Tibial nerve (tissue), 4 donors: ENCODE measurements at regions not wholly inside any gene's neighbourhood (a gene's known extent, or its start where the extent isn't known, plus 50 kb on each side); places are given as distances from the start of the nearest gene placed in this dataset.

Experiments used
- DNase-seq, 2 donors: peaks; one replicate each; pipeline ENCODE4 v3.0.0-alpha.2; 2019; ENCODE audit warnings: low spot score in 2 of 2
- H3K27ac ChIP-seq, 4 donors: fragments of 200-600 bp; sonication (generic) in 3 of 4; one replicate each; pipeline ENCODE4 v1.5.1; 2017 to 2019; ENCODE audit warnings: mild to moderate bottlenecking in 1 of 4
- H3K27me3 ChIP-seq, 2 donors: fragments of 200-600 bp; sonication (generic) in 1 of 2; one replicate each; pipeline versions ENCODE4 v1.5.1 to v1.6.0; 2017 to 2019
- H3K36me3 ChIP-seq, 3 donors: fragments of 200-600 bp; sonication (generic); one replicate each; pipeline ENCODE4 v1.5.1; 2018 to 2019
- H3K4me1 ChIP-seq, 4 donors: fragments of 200-600 bp; sonication (generic) in 3 of 4; one replicate each; pipeline ENCODE4 v1.5.1; 2017 to 2019
- H3K4me3 ChIP-seq, 4 donors: fragments of 200-600 bp; sonication (generic) in 3 of 4; one replicate each; pipeline ENCODE4 v1.5.1; 2017 to 2019; ENCODE audit warnings: mild to moderate bottlenecking in 1 of 4, moderate library complexity in 1 of 4
- H3K9me3 ChIP-seq, 4 donors: fragments of 200-600 bp; sonication (generic) in 3 of 4; one replicate each; pipeline ENCODE4 v1.5.1; 2017 to 2019
- CTCF ChIP-seq, 5 experiments: fragments of 200-600 bp in 3 of 5; fragments of 450-650 bp in 2 of 5; sonication (generic) in 3 of 5; IDR thresholded peaks; one replicate each; pipeline ENCODE4 v1.5.1; 2016 to 2019; ENCODE audit warnings: antibody characterized with exemption in 5 of 5, mild to moderate bottlenecking in 3 of 5, moderate library complexity in 2 of 5
- EP300 ChIP-seq, 2 donors: sonication (generic); formaldehyde crosslinking; IDR thresholded peaks; one replicate each; pipeline ENCODE4 v1.6.1; 2017; ENCODE audit warnings: antibody characterized with exemption in 2 of 2, mild to moderate bottlenecking in 1 of 2
- POLR2A ChIP-seq, 2 donors: fragments of 450-650 bp; IDR thresholded peaks; one replicate each; pipeline ENCODE4 v1.6.1; 2017; ENCODE audit warnings: antibody characterized with exemption in 2 of 2, mild to moderate bottlenecking in 2 of 2, moderate library complexity in 2 of 2
- WGBS, 2 donors: methylation state at CpG; one replicate each; pipeline ENCODE4 v1.1.5; 2018; 5-methylcytosine and 5-hydroxymethylcytosine counted together

GRCh38 chr7:145919712-145920111, 196.9 kb upstream of the CNTNAP2 start:
- Histone ChIP-seq H3K36me3 (no peaks in the 10 kb centered on the region), H3K4me3 (no peak overlapping the region), H3K4me1 (no peaks in the 10 kb centered on the region), H3K27ac (no peak overlapping the region), H3K27me3 (no peaks in the 10 kb centered on the region), H3K9me3 (peaks cover 0 to 30% (median 0%) of the 10 kb centered on the region in 4 donors)
- TF ChIP-seq CTCF (IDR thresholded peaks at IDR 0.05) (no peak), EP300 (IDR thresholded peaks at IDR 0.05) (no peak)
- DNase-seq: no peak
- WGBS, 2 donors: 89 to 97% methylated on average over 1 of the region's 1 CpG

GRCh38 chr7:145916776-145917175, 199.8 kb upstream of the CNTNAP2 start:
- Histone ChIP-seq H3K27me3 (no peaks in the 10 kb centered on the region), H3K27ac (no peak overlapping the region), H3K36me3 (no peaks in the 10 kb centered on the region), H3K4me1 (no peaks in the 10 kb centered on the region), H3K4me3 (no peak overlapping the region), H3K9me3 (peaks cover 0 to 30% (median 0%) of the 10 kb centered on the region in 4 donors)
- TF ChIP-seq CTCF (IDR thresholded peaks at IDR 0.05) (no peak), EP300 (IDR thresholded peaks at IDR 0.05) (no peak), POLR2A (IDR thresholded peaks at IDR 0.05) (no peak)
- 82 to 84% methylated on average over 7 to 8 of the region's 8 CpGs for WGBS, 2 donors
- no peak for DNase-seq

GRCh38 chr7:145915679-145916078, 200.9 kb upstream of the CNTNAP2 start:
- Histone ChIP-seq H3K27me3 (no peaks in the 10 kb centered on the region), H3K4me1 (no peaks in the 10 kb centered on the region), H3K36me3 (no peaks in the 10 kb centered on the region), H3K4me3 (no peak overlapping the region), H3K9me3 (peaks cover 0 to 26% (median 0%) of the 10 kb centered on the region in 4 donors), H3K27ac (no peak overlapping the region)
- WGBS, 2 donors: 87 to 90% methylated on average over 2 of the region's 2 CpGs
- TF ChIP-seq EP300 (IDR thresholded peaks at IDR 0.05) (no peak), POLR2A (IDR thresholded peaks at IDR 0.05) (no peak), CTCF (IDR thresholded peaks at IDR 0.05) (no peak)
- no peak for DNase-seq

GRCh38 chr7:145909991-145910513, 206.5 kb upstream of the CNTNAP2 start:
- no peaks in the 10 kb centered on the region for H3K36me3 ChIP-seq
- no peaks in the 10 kb centered on the region for H3K4me1 ChIP-seq
- no peak overlapping the region for H3K4me3 ChIP-seq
- H3K9me3 ChIP-seq: no peaks in the 10 kb centered on the region
- H3K27ac ChIP-seq: no peak overlapping the region
- 44 to 45% methylated on average over 3 of the region's 3 CpGs for WGBS, 2 donors
- DNase-seq: no peak
- no peaks in the 10 kb centered on the region for H3K27me3 ChIP-seq
- TF ChIP-seq CTCF (IDR thresholded peaks at IDR 0.05) (no peak), EP300 (IDR thresholded peaks at IDR 0.05) (no peak), POLR2A (IDR thresholded peaks at IDR 0.05) (no peak)

GRCh38 chr7:145903658-145904057, 212.9 kb upstream of the CNTNAP2 start:
- DNase-seq: no peak
- Histone ChIP-seq H3K27me3 (no peaks in the 10 kb centered on the region), H3K9me3 (peaks cover 0 to 30% (median 0%) of the 10 kb centered on the region in 4 donors), H3K4me3 (no peak overlapping the region), H3K36me3 (no peaks in the 10 kb centered on the region), H3K27ac (no peak overlapping the region), H3K4me1 (no peaks in the 10 kb centered on the region)
- TF ChIP-seq EP300 (IDR thresholded peaks at IDR 0.05): no peak
- TF ChIP-seq POLR2A (IDR thresholded peaks at IDR 0.05): no peak
- TF ChIP-seq CTCF (IDR thresholded peaks at IDR 0.05): no peak
